Vagina (tissue), 2 donors: ENCODE measurements at regions not wholly inside any gene's neighbourhood (a gene's known extent, or its start where the extent isn't known, plus 50 kb on each side); places are given as distances from the start of the nearest gene placed in this dataset.

Experiments used
- CTCF ChIP-seq, 3 experiments: fragments of 450-650 bp in 2 of 3; fragments of 200-600 bp in 1 of 3; sonication (generic) in 1 of 3; IDR thresholded peaks; one replicate each; pipeline ENCODE4 v1.5.1; 2017 to 2019; ENCODE audit warnings: antibody characterized with exemption in 3 of 3, mild to moderate bottlenecking in 2 of 3, moderate library complexity in 2 of 3
- POLR2AphosphoS5 ChIP-seq, 2 donors: sonication (generic); formaldehyde crosslinking; IDR thresholded peaks; one replicate each; pipeline ENCODE4 v1.9.0; 2017; ENCODE audit warnings: antibody characterized with exemption in 2 of 2, mild to moderate bottlenecking in 2 of 2, low read depth in 1 of 2; ENCODE audit not compliant: insufficient read depth in 1 of 2

- TF ChIP-seq POLR2AphosphoS5 (IDR thresholded peaks at IDR 0.05; ENCODE audit: insufficient read depth in 1 of 2, low read depth in 1 of 2), result no peak
- no peak for TF ChIP-seq CTCF (IDR thresholded peaks at IDR 0.05)
Measured at GRCh38 chr7:27305854-27306253, 63.3 kb downstream of the EVX1 start.
